NCI-H82 (cell line): ENCODE measurements at regions not wholly inside any gene's neighbourhood (a gene's known extent, or its start where the extent isn't known, plus 50 kb on each side); places are given as distances from the start of the nearest gene placed in this dataset.

Experiments
- DNase-seq: peaks from one replicate; lab custom pipeline; 2025; lab: John Stamatoyannopoulos, UW

- no peak for DNase-seq
Observed at GRCh38 chr10:128875030-128875744, 591.9 kb upstream of the MGMT start.

- DNase-seq: no peak
Observed at GRCh38 chr10:128875956-128876736, 590.9 kb upstream of the MGMT start.

DNA sequence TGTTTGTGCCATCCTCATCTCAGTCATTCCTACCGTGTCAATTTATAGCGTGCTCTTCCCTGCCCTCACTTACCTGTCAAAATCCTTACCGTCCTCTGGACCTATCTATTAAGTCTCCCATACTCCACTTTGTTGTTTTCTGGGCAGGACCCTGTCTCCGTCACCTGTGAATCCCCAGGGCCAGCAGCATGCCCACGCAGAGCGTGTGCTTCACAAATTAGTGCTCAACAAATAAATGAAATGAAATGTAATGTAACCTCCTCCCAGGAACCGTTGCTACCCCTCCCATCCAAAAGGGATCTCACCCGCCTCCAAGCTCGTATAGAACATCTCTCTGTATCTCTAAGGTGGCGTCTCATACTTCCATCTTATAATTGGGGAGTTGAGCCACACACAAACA lies 589.9 kb upstream of the MGMT start:
- DNase-seq: no peak

DNA sequence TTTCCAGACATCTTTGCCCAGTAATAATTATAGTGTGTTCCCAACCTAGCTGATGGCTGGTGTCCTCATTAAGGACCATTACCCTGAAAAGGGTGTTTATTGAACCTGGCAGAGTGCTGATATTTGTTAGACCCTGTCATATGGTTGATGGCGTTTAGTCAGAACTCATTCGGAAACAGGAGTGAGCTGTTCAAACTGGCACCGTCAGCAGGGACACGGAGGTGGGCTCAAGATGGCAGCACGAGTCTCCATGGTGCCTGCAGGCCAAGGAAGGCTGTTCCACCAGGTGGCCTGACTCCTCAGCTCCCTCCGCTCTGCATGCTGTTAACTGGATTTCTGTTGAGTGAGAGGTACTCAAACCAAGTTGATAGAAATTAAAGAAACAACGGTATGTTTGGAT lies 589.1 kb upstream of the MGMT start:
- DNase-seq: no peak

GRCh38 chr10:128879030-128879429 lies 588.0 kb upstream of the MGMT start:
- DNase-seq: no peak

DNA sequence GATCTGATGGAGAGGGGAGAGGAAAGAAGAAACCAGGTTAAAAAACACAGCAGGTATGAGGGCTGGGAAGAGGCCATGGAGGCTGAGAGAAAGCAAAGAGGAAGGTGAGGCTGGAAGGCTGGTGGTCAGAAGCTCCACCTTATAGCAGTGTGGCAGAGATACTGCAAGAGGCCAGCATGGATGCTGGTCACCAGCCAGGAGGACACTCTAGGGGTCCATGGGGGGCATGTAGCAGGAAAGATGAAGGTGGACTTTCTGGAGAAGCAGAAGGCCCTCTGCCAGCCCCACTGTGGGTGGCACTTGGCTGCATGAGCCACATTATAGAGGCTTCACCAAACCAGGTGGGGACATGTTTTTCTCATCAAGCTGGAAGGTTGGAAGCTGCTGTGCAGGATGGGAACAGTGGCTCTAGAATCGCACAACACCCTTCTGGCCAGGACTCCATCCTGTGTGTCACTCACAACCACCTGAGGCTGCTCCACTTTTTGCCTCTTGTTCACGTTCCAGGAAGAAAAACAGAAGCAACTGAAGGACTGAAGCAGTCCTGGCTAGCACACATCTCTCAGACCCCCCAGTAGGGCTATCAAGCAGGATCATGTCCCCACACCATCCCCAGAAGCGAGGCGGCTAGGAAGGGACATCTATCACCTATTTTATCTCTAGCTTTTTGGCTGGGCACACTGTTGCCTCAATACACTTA lies 587.5 kb upstream of the MGMT start:
- no peak for DNase-seq

DNA sequence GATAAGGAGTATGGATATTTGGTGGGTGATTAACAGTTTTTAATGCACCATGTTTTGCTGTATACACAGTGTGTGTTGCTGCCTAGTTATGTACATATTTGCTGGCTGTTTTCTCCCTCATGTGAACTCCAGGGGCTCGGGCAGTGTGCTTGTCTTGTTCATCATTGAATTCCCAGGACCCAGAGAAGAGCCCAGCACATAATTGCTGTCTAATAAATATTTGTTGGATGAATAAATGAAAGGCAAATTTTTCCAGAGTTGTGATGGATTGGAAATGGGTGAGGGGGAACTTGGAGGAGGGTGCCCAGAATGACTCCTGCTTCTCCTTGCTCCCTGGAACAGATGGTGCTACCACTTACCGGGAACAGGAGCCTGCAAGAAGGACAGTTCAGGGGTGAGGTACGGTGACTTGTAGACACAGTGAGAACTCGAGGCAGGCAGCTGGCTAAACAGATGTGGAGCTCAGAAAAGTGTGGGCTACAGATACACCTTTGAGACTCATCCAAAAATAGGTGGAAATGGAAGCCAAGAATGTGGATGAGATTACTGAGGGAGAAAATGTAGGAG lies 586.8 kb upstream of the MGMT start:
- no peak for DNase-seq

DNA sequence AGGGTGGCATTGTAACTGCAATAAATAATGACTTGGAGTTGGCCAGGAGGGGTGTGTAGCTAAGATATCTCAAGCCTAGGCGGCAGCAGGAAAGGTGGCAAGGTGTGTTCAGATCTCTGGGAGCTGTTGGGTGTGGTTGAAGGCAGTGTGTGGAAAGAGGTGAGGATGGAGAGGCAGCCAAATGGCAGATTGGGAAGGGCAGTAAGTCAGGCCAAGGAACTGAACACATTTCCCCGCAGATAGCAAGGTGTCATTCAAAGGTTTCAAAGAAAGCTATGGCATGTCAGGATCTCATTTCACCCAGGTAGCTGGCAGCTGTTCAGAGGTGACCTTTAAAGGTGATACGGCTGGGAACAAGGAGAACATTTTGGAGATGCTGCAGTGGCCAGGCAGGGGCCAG lies 586.0 kb upstream of the MGMT start:
- no peak for DNase-seq

DNA sequence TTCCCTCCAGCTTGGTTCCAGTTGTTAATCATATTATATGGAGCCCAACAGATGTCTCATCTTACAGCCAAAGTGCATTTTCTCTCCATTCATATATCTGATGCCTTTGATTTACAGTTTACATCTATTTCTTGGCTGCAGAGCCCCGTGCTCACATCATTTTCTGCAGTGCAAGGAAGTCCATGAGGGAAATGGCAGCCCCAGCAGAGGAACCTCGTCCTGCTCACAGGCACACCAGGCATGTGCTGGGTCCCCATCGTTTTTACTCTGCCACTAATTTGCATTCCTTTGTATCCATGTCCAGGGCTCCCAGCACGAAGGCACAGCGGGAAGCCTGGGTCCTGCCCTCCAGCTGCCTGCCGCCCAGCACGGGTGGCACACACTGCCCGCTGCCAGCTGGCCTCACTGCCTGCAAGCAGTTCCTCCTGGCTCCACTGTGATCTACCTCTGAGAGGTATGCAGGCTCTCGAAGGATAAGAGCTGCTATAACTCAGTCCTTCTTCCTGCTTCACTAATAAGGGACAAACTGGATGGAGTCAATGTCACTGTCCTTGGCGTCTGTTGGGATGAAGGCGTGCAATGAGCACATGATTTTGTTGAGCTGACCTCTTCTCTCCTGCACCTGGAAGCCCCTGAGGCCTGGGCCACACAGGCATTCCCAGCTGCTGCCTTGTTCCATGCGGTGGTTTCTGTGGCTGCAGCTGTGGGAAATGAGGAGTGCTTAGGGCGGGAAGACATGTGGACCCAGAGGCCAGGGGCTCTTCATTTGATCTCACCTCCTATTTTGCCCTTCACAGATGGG lies 583.6 kb upstream of the MGMT start:
- DNase-seq: no peak

GRCh38 chr10:128884033-128884425 lies 583.0 kb upstream of the MGMT start:
- DNase-seq: no peak

DNA sequence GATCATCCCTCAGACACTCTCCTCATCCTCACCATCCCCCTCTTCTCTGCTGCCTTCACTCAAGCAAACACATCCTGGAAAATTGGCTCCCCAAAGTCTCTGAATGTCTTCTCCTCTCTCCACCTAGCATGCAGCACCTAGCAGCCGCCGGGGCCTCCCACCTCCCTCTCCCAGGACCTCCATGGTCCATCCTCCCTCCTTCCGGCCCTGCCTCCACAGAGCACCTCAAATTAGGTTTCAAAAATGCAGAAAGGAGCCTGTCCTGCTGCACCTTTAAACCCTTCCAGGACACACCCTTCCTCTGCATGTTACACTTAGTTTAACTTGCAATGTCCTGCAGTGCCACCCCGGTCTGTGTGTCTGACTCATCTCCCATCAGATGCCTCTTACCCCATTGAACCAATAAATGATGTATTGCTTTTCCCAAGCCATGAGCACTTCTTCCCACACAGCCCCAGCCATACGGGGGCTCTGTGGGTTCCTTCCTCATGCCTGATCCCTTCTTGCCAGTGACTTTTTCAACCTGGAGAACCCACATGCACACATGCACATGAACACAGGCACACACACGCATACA lies 582.5 kb upstream of the MGMT start:
- no peak for DNase-seq

GRCh38 chr10:128885573-128886555 lies 581.2 kb upstream of the MGMT start:
- no peak for DNase-seq

DNA sequence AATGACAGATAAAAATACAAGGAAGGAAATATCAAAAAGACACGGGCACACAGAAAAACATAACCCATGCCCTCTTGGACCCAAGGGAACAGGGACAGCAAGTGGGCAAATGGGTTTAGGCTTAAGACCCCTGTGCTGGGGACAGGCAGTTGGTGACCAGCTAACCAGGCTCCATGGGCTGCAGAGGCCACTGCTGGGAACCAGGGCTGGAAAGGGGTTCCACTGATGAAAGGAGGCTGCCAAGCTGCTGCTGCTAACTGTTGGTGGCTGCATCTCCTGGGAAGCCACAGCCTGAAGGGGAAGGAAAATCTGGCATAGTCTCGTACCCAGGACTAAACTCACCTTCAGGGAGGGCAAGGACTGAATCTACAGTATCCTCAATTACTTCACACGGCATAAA lies 579.2 kb upstream of the MGMT start:
- DNase-seq: no peak

DNA sequence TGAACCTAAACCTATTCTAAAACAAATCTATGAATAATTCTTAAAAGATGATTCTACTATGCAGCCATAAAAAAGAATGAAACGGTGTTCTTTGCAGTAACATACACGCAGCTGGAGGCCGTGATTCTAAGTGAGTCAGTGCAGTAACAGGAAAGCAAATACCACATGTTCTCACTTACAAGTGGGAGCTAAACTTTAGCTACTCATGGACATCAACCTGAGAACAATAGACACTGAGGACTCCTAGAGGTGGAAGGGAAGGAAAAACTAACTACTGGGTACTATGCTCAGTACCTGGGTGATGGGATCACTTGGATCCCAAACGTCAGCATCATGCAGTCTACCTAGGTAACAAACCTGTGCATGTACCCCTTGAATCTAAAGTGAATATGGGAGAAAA lies 575.0 kb upstream of the MGMT start:
- no peak for DNase-seq

DNA sequence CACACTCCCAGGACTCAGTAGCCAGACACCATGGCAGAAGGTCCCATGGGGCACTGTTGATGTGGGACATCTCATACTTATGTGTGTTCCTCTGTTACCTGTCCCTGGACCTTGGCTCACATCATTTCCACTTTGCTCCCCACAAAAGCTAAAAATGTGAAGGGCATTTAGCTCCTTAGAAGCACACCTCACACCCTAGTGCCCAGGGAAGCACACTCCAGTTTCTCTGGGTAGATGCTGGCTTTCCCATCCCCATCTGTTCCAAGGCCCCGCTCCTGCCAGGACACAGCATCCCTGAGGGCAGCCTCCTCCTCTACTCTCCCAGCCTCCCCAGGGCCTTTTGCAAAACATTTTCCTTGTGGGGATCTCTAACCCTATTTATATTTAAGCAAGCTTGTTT lies 572.4 kb upstream of the MGMT start:
- no peak for DNase-seq

DNA sequence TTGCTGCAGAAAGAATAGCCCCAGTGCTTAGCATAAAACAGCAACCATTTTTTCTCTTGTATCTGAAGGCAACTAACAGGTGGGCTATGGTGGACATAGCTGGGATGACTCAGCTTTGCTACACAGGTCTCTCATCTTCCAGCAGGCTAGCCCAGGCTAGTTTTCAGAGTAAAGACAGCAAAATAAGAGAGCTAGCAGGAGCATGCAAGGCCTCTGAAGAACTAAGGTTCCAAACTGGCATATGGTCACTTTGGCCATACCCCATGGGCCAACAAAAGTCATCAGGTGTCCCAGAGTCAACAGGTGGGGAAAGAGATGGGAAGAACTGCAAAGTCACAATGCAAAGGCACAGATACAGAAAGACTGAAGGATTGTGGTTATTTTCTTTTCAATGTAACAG lies 571.6 kb upstream of the MGMT start:
- no peak for DNase-seq

DNA sequence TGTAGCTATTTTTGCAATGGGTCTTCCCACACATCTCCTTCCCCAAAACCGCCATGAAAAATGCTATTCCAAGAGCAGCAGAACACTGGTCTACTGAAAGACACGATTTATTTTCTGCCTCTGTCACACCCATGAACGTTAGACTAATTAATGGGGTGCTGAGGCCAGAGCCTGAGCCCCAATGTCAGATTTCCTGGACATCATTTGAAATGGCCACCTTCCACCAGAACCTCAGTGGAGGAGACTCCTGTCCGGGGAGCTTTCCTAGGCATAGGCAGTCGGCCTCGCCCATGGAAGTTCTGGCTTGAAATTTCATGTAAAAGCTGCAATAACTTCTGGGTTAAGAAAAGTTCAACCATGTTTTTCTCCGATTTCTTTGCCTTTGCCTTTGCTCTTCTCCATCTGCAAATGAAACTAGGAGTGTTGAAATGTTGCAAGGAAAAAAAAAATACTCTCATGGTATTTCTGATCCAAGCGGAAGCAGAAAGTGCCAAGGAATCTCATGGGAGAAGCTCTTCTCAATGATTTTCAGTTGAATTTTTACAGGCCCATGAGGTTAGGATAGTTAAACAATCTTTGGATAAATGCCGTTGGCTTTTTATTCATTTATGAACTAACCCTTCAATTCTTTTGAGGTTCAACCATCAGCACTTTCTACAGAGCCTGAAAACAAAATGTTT lies 570.8 kb upstream of the MGMT start:
- no peak for DNase-seq

DNA sequence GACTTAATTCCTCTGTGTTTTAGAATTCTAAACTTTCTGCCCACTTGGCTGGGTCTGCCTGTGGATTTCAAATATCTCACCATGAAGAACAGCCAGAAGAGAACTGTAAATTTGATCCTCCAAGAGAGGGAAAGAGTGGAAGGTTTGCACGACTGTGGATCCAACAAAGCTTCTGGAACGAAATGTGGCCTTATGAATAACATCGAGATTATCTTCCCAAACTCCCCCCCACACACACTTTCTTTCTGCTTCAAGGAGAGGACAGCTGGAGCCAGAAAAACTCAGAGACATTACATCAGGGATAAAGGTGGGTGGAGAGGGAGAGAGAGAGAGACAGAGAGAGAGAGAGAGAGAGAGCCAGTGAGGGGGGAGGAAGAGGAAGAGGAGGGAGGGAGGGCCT lies 570.1 kb upstream of the MGMT start:
- DNase-seq: no peak

DNA sequence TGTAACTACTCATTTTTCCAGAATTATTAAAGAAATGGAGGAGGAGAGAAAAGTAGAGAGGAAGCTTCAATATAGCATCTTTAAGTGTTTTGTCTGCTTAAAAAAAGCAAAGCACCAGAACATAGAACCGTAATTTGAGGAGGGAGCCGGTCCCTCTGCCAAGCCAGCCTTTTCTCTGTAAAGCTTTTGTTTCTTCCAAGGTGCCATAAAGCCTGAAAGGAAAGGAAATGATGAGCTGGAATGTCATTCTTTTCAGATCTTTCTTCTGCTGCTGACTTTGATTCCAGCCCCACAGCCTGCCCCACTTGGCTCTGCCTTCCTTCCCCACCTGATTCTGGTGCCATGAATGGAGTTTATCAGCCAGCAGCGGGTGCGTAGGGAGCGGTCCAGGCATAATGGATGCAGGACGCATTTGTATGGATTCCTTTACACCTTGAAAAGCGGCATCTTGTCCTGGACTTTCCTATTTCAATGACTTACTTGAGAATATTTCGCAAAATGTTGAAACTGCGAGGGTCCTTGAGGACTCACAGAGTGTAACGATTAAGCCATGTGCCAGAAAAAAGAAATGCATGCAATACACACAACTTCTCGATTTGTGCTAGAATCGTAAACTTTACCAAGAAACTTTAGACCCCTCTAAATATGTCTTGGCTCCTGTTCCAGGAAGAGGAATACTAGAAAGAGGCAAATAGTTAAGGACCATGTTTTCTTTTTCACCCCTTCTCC lies 569.5 kb upstream of the MGMT start:
- DNase-seq: no peak
